GM21737 (cell line): ENCODE measurements at regions not wholly inside any gene's neighbourhood (a gene's known extent, or its start where the extent isn't known, plus 50 kb on each side); places are given as distances from the start of the nearest gene placed in this dataset.
"Not testable (repeated sequence)": the region's sequence is repeated elsewhere in the genome, so short reads cannot be mapped to it uniquely, and the experiment has no call there.

ENCODE experiments used
- ATAC-seq: cut with Tn5 transposase; IDR thresholded peaks from one replicate; pipeline ENCODE4 v1.9.1; 2021; ENCODE audit warnings: mild to moderate bottlenecking, moderate library complexity; ENCODE audit not compliant: unreplicated experiment

- no peak for ATAC-seq
These were observed 118.7 kb upstream of the PTPRG start for GRCh38 chr3:61442696-61443095.

GRCh38 chr3:61443886-61444285 is 117.5 kb upstream of the PTPRG start:
- no peak for ATAC-seq

GRCh38 chr3:61444782-61445181 is 116.6 kb upstream of the PTPRG start:
- no peak for ATAC-seq

- no peak for ATAC-seq
These were observed 115.4 kb upstream of the PTPRG start for GRCh38 chr3:61445924-61446323.

GRCh38 chr3:61446341-61446740 is 115.0 kb upstream of the PTPRG start:
- no peak for ATAC-seq

GRCh38 chr3:61448378-61448777 is 113.0 kb upstream of the PTPRG start:
- ATAC-seq: no peak

- no peak for ATAC-seq
These were observed 111.9 kb upstream of the PTPRG start for GRCh38 chr3:61449327-61450040.

GRCh38 chr3:61450866-61451265 is 110.5 kb upstream of the PTPRG start:
- no peak for ATAC-seq

GRCh38 chr3:61451841-61452240 is 109.5 kb upstream of the PTPRG start:
- ATAC-seq: no peak

- ATAC-seq: no peak
These were observed 108.8 kb upstream of the PTPRG start for GRCh38 chr3:61452535-61453090.

- ATAC-seq: no peak
These were observed 107.3 kb upstream of the PTPRG start for GRCh38 chr3:61454006-61454585.

GRCh38 chr3:61454801-61455200 is 106.6 kb upstream of the PTPRG start:
- no peak for ATAC-seq

- ATAC-seq: no peak
These were observed 100.7 kb upstream of the PTPRG start for GRCh38 chr3:61460636-61461035.

- no peak for ATAC-seq
These were observed 98.2 kb upstream of the PTPRG start for GRCh38 chr3:61463191-61463590.

- no peak for ATAC-seq
These were observed 96.7 kb upstream of the PTPRG start for GRCh38 chr3:61464518-61465140.

GRCh38 chr3:61466357-61466756 is 95.0 kb upstream of the PTPRG start:
- ATAC-seq: no peak

GRCh38 chr3:61483997-61484396 is 77.4 kb upstream of the PTPRG start:
- ATAC-seq: no peak

GRCh38 chr3:61493339-61493738 is 68.0 kb upstream of the PTPRG start:
- no peak for ATAC-seq

GRCh38 chr3:61494309-61494708 is 67.1 kb upstream of the PTPRG start:
- ATAC-seq: not testable (repeated sequence)

- ATAC-seq: no peak
These were observed 63.9 kb upstream of the PTPRG start for GRCh38 chr3:61497463-61497862.

GRCh38 chr3:61505197-61505596 is 56.2 kb upstream of the PTPRG start:
- no peak for ATAC-seq

- no peak for ATAC-seq
These were observed 53.4 kb upstream of the PTPRG start for GRCh38 chr3:61507946-61508345.
